ENCODE measurements at regions not wholly inside any gene's neighbourhood (a gene's known extent, or its start where the extent isn't known, plus 50 kb on each side); places are given as distances from the start of the nearest gene placed in this dataset.

- H3K4me3 ChIP-seq (ENCODE audit: low read length): no peak overlapping the region
- DNase-seq (ENCODE audit: low read depth): no peak
- TF ChIP-seq, protein P1, sequence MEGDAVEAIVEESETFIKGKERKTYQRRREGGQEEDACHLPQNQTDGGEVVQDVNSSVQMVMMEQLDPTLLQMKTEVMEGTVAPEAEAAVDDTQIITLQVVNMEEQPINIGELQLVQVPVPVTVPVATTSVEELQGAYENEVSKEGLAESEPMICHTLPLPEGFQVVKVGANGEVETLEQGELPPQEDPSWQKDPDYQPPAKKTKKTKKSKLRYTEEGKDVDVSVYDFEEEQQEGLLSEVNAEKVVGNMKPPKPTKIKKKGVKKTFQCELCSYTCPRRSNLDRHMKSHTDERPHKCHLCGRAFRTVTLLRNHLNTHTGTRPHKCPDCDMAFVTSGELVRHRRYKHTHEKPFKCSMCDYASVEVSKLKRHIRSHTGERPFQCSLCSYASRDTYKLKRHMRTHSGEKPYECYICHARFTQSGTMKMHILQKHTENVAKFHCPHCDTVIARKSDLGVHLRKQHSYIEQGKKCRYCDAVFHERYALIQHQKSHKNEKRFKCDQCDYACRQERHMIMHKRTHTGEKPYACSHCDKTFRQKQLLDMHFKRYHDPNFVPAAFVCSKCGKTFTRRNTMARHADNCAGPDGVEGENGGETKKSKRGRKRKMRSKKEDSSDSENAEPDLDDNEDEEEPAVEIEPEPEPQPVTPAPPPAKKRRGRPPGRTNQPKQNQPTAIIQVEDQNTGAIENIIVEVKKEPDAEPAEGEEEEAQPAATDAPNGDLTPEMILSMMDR (IDR thresholded peaks at IDR 0.05; ENCODE audit: insufficient read depth, low read depth, low read length, missing control alignments): no peak
These were observed 1257.3 kb downstream of the DIAPH3 start for GRCh38 chr13:58906329-58907007.

DNA sequence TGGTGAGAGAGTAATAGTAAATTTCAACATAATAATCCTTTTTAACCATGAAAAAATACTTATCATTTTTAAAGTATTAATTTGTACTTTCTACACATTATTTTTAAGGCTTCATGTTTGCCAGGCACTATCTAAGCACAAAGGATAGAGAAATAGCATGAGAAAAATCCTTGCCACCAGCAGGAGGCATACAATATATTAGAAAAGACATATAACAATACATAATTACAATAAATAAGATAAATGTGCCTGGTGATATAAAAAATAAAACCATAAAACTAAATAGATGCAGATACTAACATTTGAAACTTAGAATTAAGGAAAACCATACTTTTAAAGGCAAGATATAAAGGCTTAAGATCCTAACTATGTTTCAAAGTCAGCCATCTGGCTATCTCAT lies 1256.4 kb downstream of the DIAPH3 start:
- TF ChIP-seq, protein P1 (IDR thresholded peaks at IDR 0.05; ENCODE audit: insufficient read depth, low read depth, low read length, missing control alignments): no peak
- no peak for DNase-seq (ENCODE audit: low read depth)
- no peak overlapping the region for H3K4me3 ChIP-seq (ENCODE audit: low read length)

GRCh38 chr13:58908019-58908679 lies 1255.6 kb downstream of the DIAPH3 start:
- no peak for DNase-seq (ENCODE audit: low read depth)
- H3K4me3 ChIP-seq (ENCODE audit: low read length): no peak overlapping the region
- TF ChIP-seq, protein P1 (IDR thresholded peaks at IDR 0.05; ENCODE audit: insufficient read depth, low read depth, low read length, missing control alignments): no peak

DNA sequence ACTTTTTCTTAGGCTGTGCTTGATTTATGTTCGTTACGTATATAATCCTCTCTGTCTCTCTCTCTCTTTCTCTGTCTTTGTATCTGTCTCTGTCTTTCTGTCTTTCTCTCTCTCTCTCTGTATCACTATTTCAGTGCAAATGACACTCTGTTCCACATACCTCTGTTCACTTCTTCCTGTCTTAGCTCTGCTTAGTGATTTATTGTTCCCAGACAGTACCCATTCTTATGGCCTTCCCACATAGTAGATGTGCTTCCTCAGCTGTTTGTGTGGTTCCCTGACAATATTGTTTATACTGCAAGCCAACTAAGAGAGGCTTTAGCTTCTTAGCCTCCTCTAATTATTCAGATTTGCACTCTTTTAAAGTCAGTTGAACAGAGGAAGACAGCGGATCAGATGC lies 1244.2 kb downstream of the DIAPH3 start:
- TF ChIP-seq, protein P1 (IDR thresholded peaks at IDR 0.05; ENCODE audit: insufficient read depth, low read depth, low read length, missing control alignments): no peak
- no peak for DNase-seq (ENCODE audit: low read depth)
- H3K4me3 ChIP-seq (ENCODE audit: low read length): no peak overlapping the region

DNA sequence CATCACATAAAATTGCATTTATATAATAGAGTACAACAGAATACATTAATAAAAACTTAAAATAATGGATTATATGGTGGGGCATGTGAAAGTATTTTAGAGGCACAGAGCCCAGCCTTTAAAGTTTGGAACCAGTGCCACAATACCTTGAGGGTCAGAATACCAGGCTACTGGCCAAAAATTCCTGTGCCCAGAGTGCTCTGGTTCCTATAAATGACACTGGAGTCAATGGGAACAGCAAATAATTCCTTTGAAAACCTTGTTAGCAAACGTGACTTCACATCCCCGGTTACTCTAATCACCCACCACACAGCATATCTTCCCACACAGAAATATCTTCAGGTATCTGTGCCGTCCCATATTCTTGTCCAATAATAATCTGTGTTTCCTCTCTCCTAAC lies 1242.6 kb downstream of the DIAPH3 start:
- no peak overlapping the region for H3K4me3 ChIP-seq (ENCODE audit: low read length)
- DNase-seq (ENCODE audit: low read depth): no peak
- TF ChIP-seq, protein P1 (IDR thresholded peaks at IDR 0.05; ENCODE audit: insufficient read depth, low read depth, low read length, missing control alignments): no peak

DNA sequence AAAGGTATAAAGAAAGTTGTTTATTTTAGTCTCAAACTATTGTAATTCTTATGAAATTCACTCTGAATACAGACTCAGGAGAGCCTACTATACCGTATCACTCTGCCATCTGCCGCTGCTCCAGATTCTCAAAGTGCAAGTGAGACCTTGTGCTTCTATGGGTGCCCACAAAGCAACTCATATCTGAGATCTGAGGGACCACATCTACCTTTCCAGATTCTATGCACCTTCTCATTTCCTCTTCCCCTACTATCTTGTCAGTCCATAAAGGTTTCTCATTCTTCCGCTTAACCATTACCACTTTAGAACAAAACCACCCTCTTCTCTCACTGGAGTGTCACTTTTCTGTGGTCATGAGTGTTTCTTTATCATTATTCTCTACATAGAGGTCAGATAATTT lies 1236.9 kb downstream of the DIAPH3 start:
- H3K4me3 ChIP-seq (ENCODE audit: low read length): no peak overlapping the region
- TF ChIP-seq, protein P1 (IDR thresholded peaks at IDR 0.05; ENCODE audit: insufficient read depth, low read depth, low read length, missing control alignments): no peak
- DNase-seq (ENCODE audit: low read depth): no peak

DNA sequence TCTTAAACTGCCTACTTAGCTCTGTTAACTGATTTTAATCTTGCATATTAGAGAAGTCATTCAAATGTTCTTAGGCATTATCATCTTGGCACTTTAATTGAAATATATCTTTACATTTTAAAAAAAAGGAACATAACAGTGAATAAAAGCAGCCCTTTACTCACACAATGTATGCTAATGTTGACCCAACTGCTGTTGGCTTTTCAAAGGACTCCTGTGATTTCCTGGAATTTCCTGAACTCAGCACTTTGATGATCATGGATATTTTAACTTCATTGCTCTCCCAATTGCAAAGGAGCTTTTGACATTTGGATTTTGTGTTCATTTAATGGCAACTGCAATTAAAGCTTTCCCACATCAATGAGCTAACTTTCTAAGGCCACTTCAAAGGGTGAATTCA lies 1230.3 kb downstream of the DIAPH3 start:
- H3K4me3 ChIP-seq (ENCODE audit: low read length): no peak overlapping the region
- TF ChIP-seq, protein P1 (IDR thresholded peaks at IDR 0.05; ENCODE audit: insufficient read depth, low read depth, low read length, missing control alignments): no peak

More for the DNA sequence above, 1230.3 kb downstream of the DIAPH3 start:
- no peak for DNase-seq (ENCODE audit: low read depth)

Measured in epithelial cell of esophagus (primary cell).